ENCODE measurements at regions not wholly inside any gene's neighbourhood (a gene's known extent, or its start where the extent isn't known, plus 50 kb on each side); places are given as distances from the start of the nearest gene placed in this dataset.

DNA sequence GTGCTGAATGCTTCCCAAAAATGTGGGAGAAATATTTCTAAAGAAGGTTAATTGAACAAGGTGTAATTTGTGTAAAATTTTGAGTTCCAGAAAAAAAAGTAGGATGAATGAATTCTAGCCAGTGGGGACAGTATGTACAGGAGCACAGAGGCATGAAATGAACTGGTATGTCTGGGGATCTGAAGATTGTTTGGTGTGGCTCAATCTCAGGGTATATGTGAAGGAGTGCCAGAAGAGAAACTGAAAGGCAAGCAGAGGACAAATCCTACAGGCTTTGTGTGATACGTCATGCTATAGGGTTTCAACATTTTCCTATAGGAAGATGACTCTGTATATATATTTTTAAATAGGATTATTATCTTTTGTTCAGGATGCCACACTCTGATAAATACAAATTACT is 126.9 kb downstream of the FAM181B start:
- Histone ChIP-seq H3K56ac (ENCODE audit: extremely low read depth, insufficient read depth, low read length) (no peak overlapping the region), H3K23ac (ENCODE audit: low read depth, low read length) (no peak overlapping the region), H3K9me3 (ENCODE audit: control insufficient read depth, insufficient read depth, low read length) (no peaks in the 10 kb centered on the region), H2AFZ (replicated peaks; ENCODE audit: low read length, poor library complexity) (no peak overlapping the region), H2BK5ac (ENCODE audit: low read depth, low read length, poor library complexity, severe bottlenecking) (no peak overlapping the region), H3K79me1 (ENCODE audit: low read depth in 1 of 2, low read length in 2 of 2) (no peaks in the 10 kb centered on the region), H3K4me1 (ENCODE audit: control insufficient read depth, insufficient read depth, low read length) (no peaks in the 10 kb centered on the region), H3K18ac (ENCODE audit: low read depth, low read length) (no peak overlapping the region), H4K20me1 (ENCODE audit: insufficient read depth, low read length) (no peaks in the 10 kb centered on the region), H2BK120ac (ENCODE audit: low read depth, low read length) (no peak overlapping the region), H3K27me3 (ENCODE audit: control insufficient read depth, insufficient read depth, low read length) (no peaks in the 10 kb centered on the region), H2BK15ac (ENCODE audit: low read depth, low read length) (no peak overlapping the region), H3K4me3 (ENCODE audit: insufficient read depth, low read depth, low read length) (no peak overlapping the region), H2AK9ac (replicated peaks; ENCODE audit: low read depth, low read length, poor library complexity) (no peak overlapping the region), H4K91ac (ENCODE audit: insufficient read depth, low read depth, low read length) (no peak overlapping the region), H2BK20ac (ENCODE audit: low read depth, low read length) (no peak overlapping the region), H3K36me3 (ENCODE audit: control insufficient read depth, insufficient read depth, low read length) (no peaks in the 10 kb centered on the region), H3K14ac (replicated peaks; ENCODE audit: low read depth, low read length) (no peak overlapping the region), H3K4ac (ENCODE audit: low read depth, low read length) (no peak overlapping the region), H3K9me1 (ENCODE audit: insufficient read depth, low read length) (no peaks in the 10 kb centered on the region), H4K5ac (ENCODE audit: low read depth, low read length) (no peak overlapping the region), H4K8ac (ENCODE audit: low read depth in 2 of 2, low read length in 2 of 2) (no peak overlapping the region), H3K4me2 (ENCODE audit: low read depth, low read length) (no peak overlapping the region), H3K9ac (ENCODE audit: low read depth, low read length) (no peak overlapping the region), H3K27ac (ENCODE audit: insufficient read depth, low read length) (no peak overlapping the region), H2AK5ac (ENCODE audit: low read depth, low read length) (no peak overlapping the region)
- no peak for TF ChIP-seq FOS (IDR thresholded peaks at IDR 0.05; ENCODE audit: low read depth, low read length)
- BruUV-seq (replicated peaks): no TSS peak
- dilution Hi-C loops (cut with HindIII; ENCODE audit: low sequenced_read_pairs, unreplicated experiment) (no loop called here), intact Hi-C loops (cut with micrococcal nuclease) (no loop called here), in situ Hi-C loops (cut with MboI; ENCODE audit: low sequenced_read_pairs) (no loop called here)
- ATAC-seq (ENCODE audit: low read depth) (no peak), DNase-seq (no peak)
- ChIA-PET CTCF (no interaction called here), POLR2A (ENCODE audit: unreplicated experiment) (no interaction called here)
- WGBS, 2 experiments (ENCODE audit: extremely low coverage in 2 of 2, insufficient read length in 1 of 2): no CpG with 5 or more reads among the region's 1 CpG
